ENCODE measurements at regions not wholly inside any gene's neighbourhood (a gene's known extent, or its start where the extent isn't known, plus 50 kb on each side); places are given as distances from the start of the nearest gene placed in this dataset.

DNA sequence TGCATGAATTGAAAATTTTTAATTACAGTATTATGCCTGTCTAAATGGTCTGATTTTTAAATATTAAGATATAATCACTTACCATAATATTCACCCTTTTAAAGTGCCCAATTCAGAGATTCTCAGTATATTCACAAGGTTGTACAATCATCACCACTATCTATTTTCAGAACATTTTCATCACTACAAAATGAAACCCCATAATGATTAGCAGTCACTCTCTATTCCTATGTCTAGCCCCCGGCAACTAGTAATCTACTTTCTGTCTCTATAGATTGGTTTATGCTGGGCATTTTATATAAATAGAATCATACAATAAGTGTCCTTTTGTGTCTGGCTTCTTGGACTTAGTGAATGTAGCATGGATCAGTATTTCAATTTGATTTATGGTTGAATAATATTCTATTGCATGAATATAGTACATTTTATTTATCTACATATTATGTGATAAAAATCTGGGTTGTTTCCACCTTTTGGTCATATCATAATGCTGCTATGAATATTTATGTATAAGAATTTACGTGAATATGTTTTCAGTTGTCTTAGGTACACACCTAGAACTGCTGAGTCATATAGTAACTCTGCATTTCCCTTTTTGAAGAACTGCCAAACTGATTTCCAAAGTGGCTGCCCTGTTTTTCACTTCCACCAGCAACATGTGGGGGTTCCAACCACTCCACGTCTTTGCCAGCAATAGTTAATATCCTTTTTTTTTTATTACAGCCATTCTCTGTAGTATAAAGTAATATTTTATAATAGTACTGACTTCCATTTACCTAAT, 485.7 kb upstream of the ZNF385D start:
- no peaks in the 10 kb centered on the region for H3K36me3 Mint-ChIP-seq (ENCODE audit: unreplicated experiment)
- TF ChIP-seq, protein P1, sequence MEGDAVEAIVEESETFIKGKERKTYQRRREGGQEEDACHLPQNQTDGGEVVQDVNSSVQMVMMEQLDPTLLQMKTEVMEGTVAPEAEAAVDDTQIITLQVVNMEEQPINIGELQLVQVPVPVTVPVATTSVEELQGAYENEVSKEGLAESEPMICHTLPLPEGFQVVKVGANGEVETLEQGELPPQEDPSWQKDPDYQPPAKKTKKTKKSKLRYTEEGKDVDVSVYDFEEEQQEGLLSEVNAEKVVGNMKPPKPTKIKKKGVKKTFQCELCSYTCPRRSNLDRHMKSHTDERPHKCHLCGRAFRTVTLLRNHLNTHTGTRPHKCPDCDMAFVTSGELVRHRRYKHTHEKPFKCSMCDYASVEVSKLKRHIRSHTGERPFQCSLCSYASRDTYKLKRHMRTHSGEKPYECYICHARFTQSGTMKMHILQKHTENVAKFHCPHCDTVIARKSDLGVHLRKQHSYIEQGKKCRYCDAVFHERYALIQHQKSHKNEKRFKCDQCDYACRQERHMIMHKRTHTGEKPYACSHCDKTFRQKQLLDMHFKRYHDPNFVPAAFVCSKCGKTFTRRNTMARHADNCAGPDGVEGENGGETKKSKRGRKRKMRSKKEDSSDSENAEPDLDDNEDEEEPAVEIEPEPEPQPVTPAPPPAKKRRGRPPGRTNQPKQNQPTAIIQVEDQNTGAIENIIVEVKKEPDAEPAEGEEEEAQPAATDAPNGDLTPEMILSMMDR (IDR thresholded peaks at IDR 0.05) = no peak
- H3K4me1 Mint-ChIP-seq (ENCODE audit: unreplicated experiment) = peaks cover 4% of the 10 kb centered on the region
- H3K27ac Mint-ChIP-seq (ENCODE audit: unreplicated experiment) = no peak overlapping the region
- H3K9me3 Mint-ChIP-seq (ENCODE audit: unreplicated experiment) = peaks cover 7% of the 10 kb centered on the region
- DNase-seq (ENCODE audit: extremely low spot score, unreplicated experiment) = no peak
- no peaks in the 10 kb centered on the region for H3K27me3 Mint-ChIP-seq (ENCODE audit: unreplicated experiment)
- no peak overlapping the region for H3K4me3 Mint-ChIP-seq (ENCODE audit: unreplicated experiment)

DNA sequence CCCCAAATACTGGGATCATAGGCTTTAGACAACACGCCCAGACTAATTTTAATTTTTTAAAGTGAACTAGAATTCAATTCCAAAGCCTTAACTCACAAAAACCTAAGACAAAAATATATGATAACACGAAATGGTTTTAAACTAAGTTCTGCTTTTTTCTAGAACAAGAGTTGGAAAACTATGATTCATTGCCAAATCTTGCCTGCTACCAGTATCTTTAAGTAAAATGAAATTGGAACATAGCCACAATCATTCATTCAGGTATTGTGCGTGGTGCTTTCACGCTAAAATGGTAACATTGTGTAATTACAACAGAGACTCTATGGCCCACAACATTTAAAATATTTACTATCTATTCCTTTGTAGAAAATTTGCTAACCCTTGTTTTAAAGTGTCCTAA, 488.0 kb upstream of the ZNF385D start:
- H3K27ac Mint-ChIP-seq (ENCODE audit: unreplicated experiment) = no peak overlapping the region
- no peak overlapping the region for H3K4me3 Mint-ChIP-seq (ENCODE audit: unreplicated experiment)
- no peaks in the 10 kb centered on the region for H3K27me3 Mint-ChIP-seq (ENCODE audit: unreplicated experiment)
- H3K36me3 Mint-ChIP-seq (ENCODE audit: unreplicated experiment) = no peaks in the 10 kb centered on the region
- no peak for DNase-seq (ENCODE audit: extremely low spot score, unreplicated experiment)
- peaks cover 6% of the 10 kb centered on the region for H3K4me1 Mint-ChIP-seq (ENCODE audit: unreplicated experiment)
- H3K9me3 Mint-ChIP-seq (ENCODE audit: unreplicated experiment) = no peaks in the 10 kb centered on the region
- TF ChIP-seq, protein P1 (IDR thresholded peaks at IDR 0.05) = no peak

DNA sequence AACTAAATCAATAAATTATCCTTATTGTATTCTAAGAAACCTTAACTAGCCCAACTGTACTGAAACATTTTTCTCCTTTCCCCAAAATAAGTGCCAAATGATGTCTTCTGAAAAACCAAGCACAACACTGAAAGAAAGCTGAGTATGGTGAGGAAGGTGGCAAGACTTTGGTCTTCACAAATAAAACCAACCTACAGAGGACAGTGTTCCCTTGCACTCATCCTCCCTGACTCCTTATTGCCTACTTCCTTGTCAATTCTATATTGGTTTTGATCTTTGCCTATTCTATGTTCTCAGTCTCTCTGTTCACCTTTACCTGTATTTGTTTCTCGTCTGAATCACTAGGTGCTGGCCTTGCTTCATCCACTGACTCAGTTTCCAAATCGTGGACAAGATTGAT, 490.1 kb upstream of the ZNF385D start:
- Mint-ChIP-seq H3K9me3 (ENCODE audit: unreplicated experiment) (no peaks in the 10 kb centered on the region), H3K4me1 (ENCODE audit: unreplicated experiment) (peaks cover 20% of the 10 kb centered on the region)

DNA sequence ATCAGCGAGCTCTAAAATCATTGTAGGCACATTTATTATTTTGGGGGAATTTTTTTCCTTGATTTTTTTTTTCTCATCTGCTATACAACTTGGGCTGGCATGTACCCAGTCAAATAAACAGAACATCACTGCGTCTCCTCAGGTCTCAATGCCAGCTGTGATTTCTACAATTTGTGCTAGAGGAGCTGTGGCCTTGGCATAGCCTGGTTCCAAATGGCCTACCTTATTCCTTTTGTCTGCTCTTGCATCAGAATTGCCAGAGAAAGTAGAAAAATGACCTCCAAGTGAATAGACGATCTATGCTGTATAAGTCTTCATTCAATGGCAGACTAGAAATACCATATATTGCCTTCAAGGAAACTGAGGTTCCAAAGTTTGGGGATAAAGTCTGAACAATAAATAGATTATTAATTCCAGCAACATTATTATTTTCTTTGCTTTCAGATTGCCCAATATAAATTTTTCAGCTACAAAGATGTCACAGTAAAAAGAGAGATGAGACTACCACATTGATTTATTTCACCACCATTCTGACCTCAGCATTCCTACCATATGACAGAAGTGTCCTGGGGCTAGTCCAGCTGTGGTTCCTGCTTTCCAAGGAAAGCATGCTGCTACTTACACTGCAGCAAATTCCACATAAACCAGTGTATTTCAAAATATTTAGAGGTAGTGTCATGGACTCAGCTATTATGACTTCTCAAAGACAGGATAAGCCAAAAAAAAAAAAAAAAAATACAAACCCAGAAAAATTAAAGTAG, 493.9 kb upstream of the ZNF385D start:
- no peaks in the 10 kb centered on the region for H3K9me3 Mint-ChIP-seq (ENCODE audit: unreplicated experiment)
- peak overlapping the region; percentile 79 for H3K27ac Mint-ChIP-seq (ENCODE audit: unreplicated experiment)
- no peaks in the 10 kb centered on the region for H3K36me3 Mint-ChIP-seq (ENCODE audit: unreplicated experiment)
- TF ChIP-seq, protein P1 (IDR thresholded peaks at IDR 0.05) = no peak
- no peak for DNase-seq (ENCODE audit: extremely low spot score, unreplicated experiment)
- H3K27me3 Mint-ChIP-seq (ENCODE audit: unreplicated experiment) = no peaks in the 10 kb centered on the region
- peaks cover 26% of the 10 kb centered on the region for H3K4me1 Mint-ChIP-seq (ENCODE audit: unreplicated experiment)
- H3K4me3 Mint-ChIP-seq (ENCODE audit: unreplicated experiment) = no peak overlapping the region

More for the DNA sequence above, 490.1 kb upstream of the ZNF385D start:
- TF ChIP-seq, protein P1 (IDR thresholded peaks at IDR 0.05) = no peak
- Mint-ChIP-seq H3K4me3 (ENCODE audit: unreplicated experiment) (no peak overlapping the region), H3K36me3 (ENCODE audit: unreplicated experiment) (no peaks in the 10 kb centered on the region), H3K27me3 (ENCODE audit: unreplicated experiment) (no peaks in the 10 kb centered on the region), H3K27ac (ENCODE audit: unreplicated experiment) (no peak overlapping the region)
- no peak for DNase-seq (ENCODE audit: extremely low spot score, unreplicated experiment)
